Body of pancreas (tissue), 4 donors: ENCODE measurements at regions not wholly inside any gene's neighbourhood (a gene's known extent, or its start where the extent isn't known, plus 50 kb on each side); places are given as distances from the start of the nearest gene placed in this dataset.

Experiments used
- POLR2A ChIP-seq, 3 donors: fragments of 450-650 bp; IDR thresholded peaks; one replicate each; pipeline ENCODE4 v1.6.1; 2016; ENCODE audit warnings: antibody characterized with exemption in 3 of 3, mild to moderate bottlenecking in 2 of 3
- TF ChIP-seq, protein P1 (sequence below), 7 experiments: fragments of 450-650 bp in 4 of 7; fragments of 200-600 bp in 3 of 7; sonication (generic) in 3 of 7; IDR thresholded peaks; one replicate each; pipeline ENCODE4 v1.5.1; 2016 to 2019; ENCODE audit warnings: antibody characterized with exemption in 7 of 7

DNA sequence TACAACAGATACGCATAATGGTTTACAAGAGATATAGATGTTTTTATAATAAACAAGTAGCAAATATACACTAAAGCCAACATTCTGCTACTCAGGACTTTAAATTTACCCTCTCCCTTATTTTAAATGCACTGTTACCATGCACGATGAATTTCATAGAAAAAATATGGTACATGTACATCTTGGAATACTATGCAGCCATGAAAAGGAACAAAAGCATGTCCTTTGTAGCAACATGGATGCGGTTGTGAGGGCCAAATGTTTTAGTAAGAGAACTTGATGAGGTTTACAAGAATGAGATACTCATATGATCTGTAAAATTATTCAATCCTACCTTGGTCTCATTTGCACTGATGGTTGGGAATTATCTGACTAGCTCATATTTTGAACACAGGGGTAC, 769.3 kb downstream of the VGLL3 start:
- TF ChIP-seq, protein P1, sequence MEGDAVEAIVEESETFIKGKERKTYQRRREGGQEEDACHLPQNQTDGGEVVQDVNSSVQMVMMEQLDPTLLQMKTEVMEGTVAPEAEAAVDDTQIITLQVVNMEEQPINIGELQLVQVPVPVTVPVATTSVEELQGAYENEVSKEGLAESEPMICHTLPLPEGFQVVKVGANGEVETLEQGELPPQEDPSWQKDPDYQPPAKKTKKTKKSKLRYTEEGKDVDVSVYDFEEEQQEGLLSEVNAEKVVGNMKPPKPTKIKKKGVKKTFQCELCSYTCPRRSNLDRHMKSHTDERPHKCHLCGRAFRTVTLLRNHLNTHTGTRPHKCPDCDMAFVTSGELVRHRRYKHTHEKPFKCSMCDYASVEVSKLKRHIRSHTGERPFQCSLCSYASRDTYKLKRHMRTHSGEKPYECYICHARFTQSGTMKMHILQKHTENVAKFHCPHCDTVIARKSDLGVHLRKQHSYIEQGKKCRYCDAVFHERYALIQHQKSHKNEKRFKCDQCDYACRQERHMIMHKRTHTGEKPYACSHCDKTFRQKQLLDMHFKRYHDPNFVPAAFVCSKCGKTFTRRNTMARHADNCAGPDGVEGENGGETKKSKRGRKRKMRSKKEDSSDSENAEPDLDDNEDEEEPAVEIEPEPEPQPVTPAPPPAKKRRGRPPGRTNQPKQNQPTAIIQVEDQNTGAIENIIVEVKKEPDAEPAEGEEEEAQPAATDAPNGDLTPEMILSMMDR (IDR thresholded peaks at IDR 0.05): no peak
- no peak for TF ChIP-seq POLR2A (IDR thresholded peaks at IDR 0.05)
